ENCODE measurements at regions not wholly inside any gene's neighbourhood (a gene's known extent, or its start where the extent isn't known, plus 50 kb on each side); places are given as distances from the start of the nearest gene placed in this dataset.

- TF ChIP-seq CTCF (conservative IDR thresholded peaks at IDR 0.05; ENCODE audit: low read length) (no peak), EZH2phosphoT487 (IDR thresholded peaks at IDR 0.05; ENCODE audit: borderline replicate concordance, low read depth, low read length) (no peak)
Measured at GRCh38 chr9:1538301-1538700, 476.8 kb upstream of the SMARCA2 start.

Measured in OCI-LY7 (cell line).